Inferior parietal cortex (tissue), 1 donor: ENCODE measurements at regions not wholly inside any gene's neighbourhood (a gene's known extent, or its start where the extent isn't known, plus 50 kb on each side); places are given as distances from the start of the nearest gene placed in this dataset.
"Not testable (repeated sequence)": the region's sequence is repeated elsewhere in the genome, so short reads cannot be mapped to it uniquely, and the experiment has no call there.

Experiments used
- DNase-seq: peaks from one replicate; pipeline ENCODE4 v3.0.0-alpha.2; 2016; ENCODE audit errors: extremely low spot score

DNA sequence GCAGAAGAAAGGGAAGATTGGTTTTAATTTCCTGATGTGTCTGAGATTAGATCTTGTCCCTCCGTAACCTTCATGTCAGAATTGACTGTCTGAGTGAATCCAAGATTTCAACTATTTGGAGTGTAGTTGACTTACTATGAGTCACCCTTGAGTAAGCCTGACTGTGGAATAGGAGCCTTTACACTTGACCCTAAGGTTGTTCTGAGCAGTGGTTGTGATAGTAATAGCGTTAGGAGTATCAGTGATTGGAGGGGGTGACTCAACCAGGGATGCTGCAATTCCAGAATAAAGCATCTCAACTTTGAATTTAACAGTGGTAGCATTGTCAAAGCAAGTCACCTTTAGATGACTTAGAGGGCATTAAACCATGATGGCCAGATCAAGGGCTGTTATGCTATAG, 979.5 kb upstream of the FAM98A start:
- DNase-seq = no peak

DNA sequence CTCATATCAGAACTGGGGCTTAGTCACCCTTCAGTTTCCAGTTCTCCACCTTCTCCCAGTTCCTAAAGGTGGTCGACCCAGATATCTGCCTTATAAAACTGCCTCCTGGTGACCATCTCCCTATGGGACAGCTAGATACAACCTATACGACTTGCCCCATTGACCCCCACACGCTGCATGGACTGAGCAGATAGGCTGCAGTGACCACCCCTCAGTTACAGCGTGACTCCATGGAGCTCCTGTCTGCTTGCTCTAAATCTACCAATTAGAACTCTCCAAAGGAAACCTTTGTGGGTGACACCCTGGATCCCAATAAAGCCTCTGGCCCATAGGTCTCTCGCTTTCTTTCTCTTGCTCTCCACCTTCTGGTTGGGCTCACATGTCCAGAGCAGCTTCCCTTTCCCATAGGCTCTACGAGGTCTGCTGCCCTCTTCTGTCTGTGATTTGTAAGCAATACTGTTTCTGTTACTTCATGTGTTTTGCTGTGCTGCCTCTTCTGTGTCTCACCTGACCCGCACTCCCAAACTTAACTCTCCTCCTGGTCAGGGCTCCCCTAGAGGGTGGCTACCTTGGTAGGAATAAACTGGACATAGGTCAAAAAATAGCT, 971.3 kb upstream of the FAM98A start:
- DNase-seq = peak; percentile 27

DNA sequence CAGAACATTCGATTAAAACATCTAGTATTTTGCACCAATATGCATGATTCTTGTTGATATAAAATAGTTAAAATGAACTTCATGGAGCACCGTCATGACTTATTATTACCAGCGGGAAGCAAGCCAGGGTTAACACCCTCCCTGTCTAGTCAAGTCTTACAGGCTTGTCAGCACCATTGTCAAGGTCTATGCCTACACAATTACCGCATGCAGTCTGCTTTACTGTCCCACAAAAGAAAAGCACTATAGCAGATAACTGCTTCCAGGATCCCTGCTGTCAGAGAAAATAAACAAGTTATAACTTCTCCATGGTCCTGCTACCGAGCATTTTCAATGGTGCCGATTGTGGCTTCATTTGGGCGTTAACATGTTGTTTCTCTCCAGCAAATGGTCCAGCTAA, 968.0 kb upstream of the FAM98A start:
- no peak for DNase-seq

DNA sequence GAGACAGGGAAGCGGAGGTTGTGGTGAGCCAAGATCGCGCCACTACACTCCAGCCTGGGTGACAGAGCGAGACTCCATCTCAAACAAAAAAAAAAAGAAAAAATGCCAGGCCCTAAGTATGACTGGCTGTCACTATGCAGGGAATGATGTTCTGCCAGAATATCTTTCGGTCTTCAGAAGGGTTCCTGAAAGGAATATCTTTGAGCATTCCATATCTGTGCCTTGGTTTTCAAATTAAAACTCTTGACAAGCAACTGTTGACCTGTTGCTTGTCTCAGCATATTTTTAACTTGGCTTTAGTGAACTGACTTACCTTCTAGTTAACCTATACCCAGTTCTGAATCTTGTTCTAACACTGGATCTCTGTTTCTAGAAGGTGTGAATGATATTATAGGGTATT, 953.2 kb upstream of the FAM98A start:
- no peak for DNase-seq

DNA sequence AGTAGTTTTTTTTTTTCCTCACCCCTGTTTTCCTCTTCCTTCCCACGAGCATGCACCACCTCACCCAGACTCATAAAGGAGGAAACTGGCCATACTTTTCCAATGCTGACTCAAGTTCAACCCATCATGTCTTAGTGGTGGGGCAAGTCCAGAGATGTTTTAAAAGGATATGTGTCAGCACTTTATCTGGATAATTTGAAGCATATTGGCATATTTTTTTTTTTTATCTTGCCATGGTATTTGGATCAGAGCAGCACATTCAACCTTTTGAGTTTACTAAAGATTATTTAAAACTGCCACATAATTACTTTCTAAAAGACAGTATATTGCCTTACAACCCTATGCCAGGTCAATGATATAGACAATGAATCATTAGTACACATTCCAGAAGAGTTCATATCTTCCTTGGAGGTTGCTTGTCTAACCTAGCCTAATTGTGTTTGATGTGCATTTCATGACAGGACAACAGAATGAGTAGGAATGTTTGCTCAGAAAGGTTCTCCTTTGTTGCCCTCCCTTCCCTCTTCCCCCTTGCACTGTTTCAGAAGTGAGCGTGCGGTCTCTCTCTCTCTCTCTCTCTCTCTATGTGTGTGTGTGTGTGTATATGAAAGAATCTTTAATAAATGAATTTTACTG, 950.7 kb upstream of the FAM98A start:
- no peak for DNase-seq

DNA sequence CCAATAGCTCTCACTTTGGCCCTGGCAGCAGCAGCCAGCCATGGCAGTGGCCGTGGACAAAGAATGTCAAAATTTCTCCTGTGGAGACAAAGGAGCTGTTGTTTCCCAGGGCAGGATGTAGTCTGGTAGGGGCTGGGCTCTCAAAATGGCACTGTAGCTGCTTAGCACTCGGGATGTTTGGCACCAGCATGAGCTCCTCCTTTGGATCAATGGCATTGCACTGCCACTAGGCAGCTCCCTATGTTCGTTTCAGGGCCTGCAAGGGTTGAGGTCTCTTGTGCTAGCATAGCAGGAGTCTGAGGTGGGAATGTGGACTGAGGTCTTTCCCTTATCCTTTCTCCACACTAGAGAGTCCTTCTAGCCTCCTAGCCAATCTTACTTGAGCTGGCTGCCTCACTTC, 948.8 kb upstream of the FAM98A start:
- DNase-seq = no peak

DNA sequence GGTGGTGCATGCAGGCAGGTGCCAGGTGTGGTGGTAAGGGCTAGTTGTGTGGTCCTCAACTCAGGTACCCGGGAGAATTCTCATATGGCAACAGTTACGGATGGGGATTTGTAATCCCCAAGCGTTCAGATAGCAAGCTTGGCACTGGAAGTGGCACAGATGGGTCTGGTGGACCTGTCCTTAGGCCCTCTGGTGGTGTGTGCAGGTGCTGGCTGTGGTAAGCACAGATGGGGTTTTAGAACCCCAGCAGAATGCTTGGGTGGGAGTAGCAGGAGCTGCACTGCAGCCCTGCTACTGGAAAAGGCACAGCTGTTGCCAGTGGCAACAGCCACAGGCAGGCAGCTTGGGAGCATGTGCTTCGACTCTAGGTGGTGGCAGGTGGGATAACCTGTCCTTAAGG, 948.2 kb upstream of the FAM98A start:
- DNase-seq = no peak

DNA sequence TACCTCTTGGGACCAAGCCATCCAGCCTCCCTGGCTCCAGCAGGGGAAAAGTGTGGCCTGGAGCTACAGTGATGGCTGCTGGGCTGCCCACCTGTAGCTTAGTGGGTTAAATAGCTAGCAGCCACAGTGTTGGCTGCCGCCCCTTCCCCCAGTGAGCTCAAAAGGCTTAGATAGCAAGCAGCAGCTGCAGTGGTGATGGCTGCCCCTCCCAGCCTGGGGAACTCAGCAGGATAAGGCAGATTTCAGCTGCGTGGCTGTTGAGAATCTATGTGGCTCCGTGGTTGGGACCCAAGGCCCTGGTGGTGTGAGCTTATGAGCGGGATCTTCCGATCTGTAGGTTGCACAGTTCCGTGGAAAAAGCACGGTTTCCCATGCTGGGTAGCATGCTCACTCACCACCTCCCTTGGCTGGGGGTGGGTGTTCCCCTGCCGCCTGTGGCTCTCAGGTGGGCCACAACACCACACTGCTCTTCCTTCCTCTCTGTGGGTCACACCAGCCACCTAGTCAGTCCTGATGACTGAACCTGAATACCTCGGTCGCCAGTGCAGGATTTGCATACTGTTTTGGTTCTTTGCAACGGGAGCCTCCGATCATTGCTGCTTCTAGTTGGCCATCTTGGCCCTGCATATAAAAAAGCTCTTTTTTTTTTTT, 946.5 kb upstream of the FAM98A start:
- no peak for DNase-seq

DNA sequence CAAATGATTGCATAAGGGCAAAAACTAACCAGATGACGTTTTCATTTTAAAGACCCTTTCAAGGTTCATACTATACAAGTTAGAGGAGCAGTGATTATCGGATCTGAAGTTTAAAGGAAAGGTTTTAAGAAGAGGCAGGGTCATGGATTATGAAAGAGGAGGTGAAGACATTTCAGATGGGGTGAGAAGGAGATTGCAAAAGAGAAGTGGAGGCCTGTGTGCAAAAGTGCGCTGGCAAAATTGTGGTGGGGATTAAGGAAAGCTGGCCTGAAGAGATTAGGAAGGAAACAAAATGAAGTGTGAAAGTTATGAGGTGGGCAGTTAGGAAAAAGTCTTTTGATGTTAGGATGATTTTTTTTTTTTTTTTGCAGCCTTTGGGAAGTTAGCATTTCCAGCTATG, 935.7 kb upstream of the FAM98A start:
- no peak for DNase-seq

DNA sequence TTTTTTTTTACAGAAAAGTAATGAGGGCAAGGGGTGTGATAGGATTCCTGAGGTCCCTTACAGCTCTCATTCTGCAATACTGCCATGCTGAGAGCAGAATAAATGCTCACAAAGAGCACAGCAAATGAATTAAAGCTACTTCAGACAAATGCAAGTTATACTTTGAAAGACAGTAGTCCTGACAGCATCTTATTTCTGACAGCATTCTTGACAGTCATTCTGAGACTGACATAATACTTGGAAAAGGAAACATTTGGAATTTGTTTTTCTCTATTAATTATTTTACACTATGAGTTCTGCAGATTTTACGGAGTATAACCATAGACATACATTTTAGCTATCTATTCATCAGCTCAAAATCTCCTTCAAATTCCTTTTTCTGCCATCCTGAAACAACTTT, 935.2 kb upstream of the FAM98A start:
- DNase-seq = no peak

DNA sequence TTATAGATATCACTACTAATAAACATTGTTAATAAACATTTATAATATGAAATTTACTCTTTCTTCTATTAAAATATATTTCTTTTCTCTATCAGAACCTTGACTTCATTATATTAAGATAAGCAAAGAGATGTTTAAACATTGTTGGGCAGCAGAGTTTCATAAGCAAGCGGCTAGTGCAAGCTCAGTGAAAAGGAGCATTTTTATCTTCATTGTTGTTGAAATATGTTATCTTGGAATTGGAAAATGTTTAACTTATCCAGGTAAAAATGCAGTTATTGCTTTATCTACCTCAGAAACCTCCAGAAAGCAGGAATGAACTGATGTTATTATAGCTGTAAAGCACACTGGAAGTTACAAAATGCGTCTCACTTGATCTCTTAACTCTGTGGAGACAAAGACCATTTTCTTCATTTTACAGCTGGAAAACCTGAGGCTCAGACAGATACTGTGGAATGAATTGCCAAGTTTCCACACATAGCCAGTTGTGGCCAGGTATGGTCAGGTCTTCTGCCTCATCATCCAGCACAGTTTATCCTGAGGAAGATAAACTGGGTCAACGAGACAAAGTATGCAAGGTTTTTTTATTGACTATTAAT, 934.6 kb upstream of the FAM98A start:
- no peak for DNase-seq

DNA sequence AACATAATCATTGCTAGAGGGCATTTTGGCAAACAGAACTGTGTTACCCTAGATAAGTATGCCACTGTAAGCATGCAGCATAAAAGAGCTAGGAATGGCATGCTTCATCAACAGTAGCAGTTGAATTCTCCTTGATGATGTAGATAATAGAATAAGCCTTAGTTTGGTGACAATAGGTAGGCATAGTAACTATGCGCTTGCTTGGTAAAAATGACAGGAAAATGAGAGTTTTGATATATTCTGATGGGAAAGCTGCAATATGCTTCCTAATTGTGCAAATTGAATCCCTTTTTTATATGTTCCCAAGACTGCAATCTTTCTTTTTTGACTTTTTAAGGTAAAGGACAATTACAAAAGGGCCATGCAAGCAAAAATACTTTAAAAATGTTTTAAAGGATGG, 930.9 kb upstream of the FAM98A start:
- DNase-seq = no peak

DNA sequence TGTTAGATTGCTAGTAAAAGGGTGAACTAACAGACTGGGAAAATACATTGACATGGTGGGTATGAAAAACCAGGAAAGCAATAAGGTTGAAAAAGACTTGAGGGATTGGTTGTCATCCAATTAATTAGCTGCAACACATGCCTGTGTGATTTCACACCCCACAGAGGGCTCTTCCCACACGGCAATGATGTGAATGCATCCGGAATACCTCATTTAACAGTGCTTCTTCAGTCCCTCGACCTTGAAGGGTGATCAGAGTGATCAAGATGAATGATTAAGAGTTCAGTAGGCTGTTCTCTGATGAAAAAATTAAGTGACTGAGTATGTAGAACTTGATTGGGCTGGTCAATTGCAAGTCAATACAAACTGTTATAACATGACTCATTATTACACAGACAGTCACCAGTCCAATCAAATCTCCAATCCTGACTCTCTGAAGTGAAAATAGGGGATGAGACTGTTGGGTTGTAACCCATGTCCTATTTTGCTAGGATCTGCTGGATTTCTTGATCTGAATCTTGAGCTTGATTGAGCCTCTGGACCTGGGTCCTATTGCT, 924.9 kb upstream of the FAM98A start:
- DNase-seq = no peak

DNA sequence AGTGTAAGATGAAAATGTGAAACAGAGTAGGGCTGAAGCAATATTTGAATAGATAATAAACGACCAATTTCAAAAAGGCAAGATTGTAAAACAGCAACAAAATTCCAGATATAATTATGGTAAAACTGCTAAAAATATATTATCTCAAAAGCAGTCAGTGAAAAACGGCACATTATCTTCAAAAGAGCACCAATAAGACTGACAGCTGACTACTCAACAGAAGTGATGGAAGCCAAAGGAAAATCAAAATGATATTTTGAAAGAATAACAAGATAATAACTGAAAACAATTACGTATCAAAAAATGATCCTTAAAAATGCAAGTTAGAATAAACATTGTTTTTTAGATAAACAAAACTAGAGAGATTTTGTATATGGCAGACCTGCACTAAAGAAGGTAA, 920.6 kb upstream of the FAM98A start:
- no peak for DNase-seq

DNA sequence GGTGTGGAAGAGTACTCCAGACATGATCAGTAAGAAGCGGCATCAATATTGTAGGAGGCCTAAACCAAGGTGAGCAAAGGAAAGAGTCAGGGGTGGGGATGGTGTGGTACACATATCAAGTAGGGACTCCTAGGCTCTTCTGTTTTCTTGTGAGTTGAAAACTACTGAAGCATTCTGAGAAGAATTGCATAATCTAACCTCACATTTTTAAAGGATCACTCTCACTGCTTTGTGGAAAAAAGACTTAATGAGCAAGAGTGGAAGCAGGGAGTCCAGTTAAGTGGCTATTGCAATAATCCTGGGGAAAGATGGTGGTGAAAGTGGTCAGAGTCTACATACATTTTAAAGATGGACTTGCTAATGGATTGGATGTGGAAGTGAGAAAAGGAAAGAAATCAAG, 899.5 kb upstream of the FAM98A start:
- DNase-seq = no peak

DNA sequence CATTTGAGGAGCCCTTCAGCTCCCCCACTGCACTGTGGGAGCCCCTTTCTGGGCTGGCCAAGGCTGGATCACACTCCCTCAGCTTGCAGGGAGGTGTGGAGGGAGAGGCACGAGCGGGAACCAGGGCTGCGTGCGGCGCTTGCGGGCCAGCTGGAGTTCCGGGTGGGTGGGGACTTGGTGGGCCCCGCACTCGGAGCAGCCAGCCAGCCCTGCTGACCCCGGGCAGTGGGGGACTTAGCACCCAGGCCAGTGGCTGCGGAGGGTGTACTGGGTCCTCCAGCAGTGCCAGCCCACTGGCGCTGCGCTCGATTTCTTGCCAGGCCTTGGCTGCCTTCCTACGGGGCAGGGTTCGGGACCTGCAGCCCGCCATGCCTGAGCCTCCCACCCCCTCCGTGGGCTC, 895.1 kb upstream of the FAM98A start:
- DNase-seq = not testable (repeated sequence)

DNA sequence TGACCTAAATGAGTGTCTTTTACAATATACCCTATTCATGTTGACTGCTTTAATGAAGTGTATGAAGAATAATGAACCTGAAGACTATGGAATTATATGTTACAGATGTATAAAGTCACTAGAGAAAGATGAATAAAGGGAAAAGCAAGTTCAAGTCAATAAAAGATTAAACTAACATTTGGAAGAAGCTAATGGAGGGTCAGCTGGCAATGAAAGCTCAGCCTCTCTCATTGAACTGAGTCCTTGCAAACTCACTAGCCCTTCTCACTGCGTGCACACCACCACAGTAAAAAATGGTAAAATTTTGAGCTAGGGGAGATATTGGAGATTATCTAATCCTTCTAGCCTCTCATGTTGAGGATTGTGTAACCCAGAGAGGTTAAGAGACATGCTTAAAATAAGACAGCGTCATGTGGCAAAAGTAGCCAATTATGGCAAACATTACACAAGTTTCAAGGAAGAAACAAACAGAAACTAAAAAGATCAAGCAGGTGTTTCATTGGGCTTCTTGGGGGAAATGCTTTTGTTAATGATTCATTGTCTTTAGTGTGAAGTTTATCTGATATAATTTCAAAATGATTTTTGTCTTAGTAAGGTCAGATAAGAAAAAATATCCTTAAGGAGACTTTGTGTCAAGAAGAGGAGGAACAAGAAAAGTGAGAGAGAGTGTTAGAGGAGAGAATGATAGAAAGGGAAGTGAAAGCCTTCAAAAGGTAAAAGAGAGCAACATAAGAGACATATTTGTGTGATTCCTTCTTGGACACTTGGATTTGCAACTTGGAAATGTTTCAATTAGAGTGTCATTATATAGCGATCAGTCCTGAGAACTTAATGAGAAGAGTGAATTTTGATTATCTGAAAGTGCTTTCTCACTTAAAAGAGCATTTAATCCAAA, 893.7 kb upstream of the FAM98A start:
- no peak for DNase-seq

DNA sequence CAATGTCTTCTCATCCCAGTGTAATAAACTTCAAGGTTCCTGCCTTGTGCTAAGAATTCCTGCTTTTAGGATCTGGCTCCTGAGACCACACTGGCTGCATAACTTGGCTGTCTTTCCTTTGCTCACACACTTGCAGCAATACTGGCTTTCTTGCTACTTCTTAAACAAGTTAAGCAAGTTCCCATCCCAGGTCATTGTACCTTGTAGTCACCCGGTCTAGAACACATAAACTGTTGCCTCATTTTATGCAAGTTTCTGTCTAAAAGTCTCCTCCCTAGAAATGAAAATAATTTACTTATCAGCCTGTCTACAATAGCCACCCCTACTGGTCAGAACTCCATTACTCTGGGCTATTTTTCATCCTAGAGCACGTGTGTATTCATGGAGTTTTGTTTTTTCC, 887.9 kb upstream of the FAM98A start:
- no peak for DNase-seq

DNA sequence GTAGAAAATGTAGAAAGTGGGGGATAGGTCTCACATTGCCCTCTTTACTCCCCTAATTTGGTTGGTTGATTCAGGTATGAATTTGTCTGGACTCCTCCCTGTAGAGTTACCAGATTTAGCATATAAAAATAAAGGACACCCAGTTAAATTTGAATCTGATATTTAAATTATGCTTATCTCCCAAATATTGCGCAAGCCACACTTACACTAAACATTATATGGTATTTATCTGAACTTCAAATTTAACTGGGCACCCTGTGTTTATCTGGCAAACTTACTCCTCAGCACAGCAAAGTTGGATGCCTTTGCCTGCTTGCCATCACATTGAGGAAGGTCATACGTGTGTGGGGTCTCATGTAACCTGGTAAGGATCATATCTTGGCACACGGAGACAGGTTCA, 882.4 kb upstream of the FAM98A start:
- no peak for DNase-seq

DNA sequence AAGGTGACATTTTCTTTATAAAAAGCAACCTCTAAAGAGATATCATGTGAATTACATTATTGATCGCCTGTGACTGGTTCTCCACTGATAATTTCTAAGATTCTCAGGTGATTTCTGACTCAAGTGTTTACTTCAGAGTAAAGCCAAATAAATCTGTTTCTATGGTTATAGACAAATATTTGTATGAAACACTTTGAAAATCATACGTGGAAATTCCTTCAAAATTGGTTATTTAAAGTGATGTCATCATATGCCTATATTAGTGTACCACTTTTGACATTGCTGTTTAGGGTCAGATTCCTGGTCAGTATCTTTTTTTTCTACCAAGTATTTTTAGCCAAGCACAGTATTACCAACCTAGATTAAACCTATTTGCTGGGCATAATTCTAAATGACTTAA, 881.3 kb upstream of the FAM98A start:
- DNase-seq = no peak

DNA sequence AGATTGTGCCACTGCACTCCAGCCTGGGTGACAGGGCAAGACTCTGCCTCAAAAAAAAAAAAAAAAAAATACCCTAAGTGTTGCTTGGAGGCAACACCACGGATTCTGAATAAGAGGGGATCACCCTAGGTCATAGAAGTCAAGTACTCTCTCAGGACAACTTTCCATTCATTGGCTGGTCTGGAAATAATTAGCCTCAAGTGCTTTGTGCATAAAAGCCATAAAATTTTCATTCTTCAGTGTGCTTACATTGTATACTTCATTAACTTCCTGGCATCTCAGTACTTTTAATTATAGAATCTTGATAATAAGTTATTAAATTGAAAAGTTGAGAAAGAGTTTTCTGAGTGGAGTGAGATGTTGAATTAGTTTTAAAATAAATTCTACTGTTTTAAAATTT, 876.1 kb upstream of the FAM98A start:
- no peak for DNase-seq

DNA sequence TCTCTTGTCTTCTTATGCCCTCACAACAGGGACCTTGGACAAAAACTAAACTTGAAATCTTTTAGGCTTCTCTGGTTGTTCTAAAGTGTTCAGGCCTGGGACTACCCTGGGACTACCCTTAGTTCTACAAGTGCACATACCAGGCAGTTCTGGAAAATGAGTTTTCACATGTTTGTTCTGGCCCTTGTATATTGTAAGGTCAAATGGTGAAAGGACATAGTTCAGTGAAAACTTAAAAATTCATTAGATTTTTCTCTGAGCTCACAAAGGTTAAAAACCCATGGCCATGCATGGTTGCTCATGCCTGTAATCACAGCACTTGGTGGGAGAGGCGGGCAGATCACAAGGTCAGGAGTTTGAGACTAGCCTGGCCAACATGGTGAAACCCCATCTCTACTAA, 875.5 kb upstream of the FAM98A start:
- DNase-seq = no peak
